ENCODE measurements at regions not wholly inside any gene's neighbourhood (a gene's known extent, or its start where the extent isn't known, plus 50 kb on each side); places are given as distances from the start of the nearest gene placed in this dataset.

- TF ChIP-seq CTCF (conservative IDR thresholded peaks at IDR 0.05) = no peak
- no peak overlapping the region for H2BK120ac ChIP-seq (ENCODE audit: low read depth, low read length, poor library complexity, severe bottlenecking)
- H3K4me1 ChIP-seq (ENCODE audit: insufficient read depth, low read length) = peaks cover 8% of the 10 kb centered on the region; the same call in 1 of the 2 replicates
- no CpG with 5 or more reads among the region's 4 CpGs for WGBS (ENCODE audit: extremely low coverage, insufficient read length, low lambda C conversion rate)
- H2BK15ac ChIP-seq (ENCODE audit: low read depth, low read length) = no peak overlapping the region
- H3K23me2 ChIP-seq (ENCODE audit: insufficient read length, low read depth, low read length, poor library complexity, severe bottlenecking) = no peaks in the 10 kb centered on the region
- no peaks in the 10 kb centered on the region for H3K79me1 ChIP-seq (ENCODE audit: insufficient read depth, low read depth, low read length, poor library complexity, severe bottlenecking)
- no peak overlapping the region for H3K9ac ChIP-seq (ENCODE audit: extremely low read depth, insufficient read length, low read length)
- H3K4me3 Mint-ChIP-seq = no peak overlapping the region
- H2BK5ac ChIP-seq (ENCODE audit: insufficient read length, low read length) = no peak overlapping the region
- H3T11ph ChIP-seq (ENCODE audit: low read length) = no peak overlapping the region
- peaks cover 2% of the 10 kb centered on the region; the same call in 1 of the 2 replicates for H3K27me3 Mint-ChIP-seq (ENCODE audit: low read depth)
- H3K56ac ChIP-seq (ENCODE audit: insufficient read length, low read depth, low read length) = no peak overlapping the region
- H3K27ac ChIP-seq (ENCODE audit: insufficient read length, low read depth, low read length) = no peak overlapping the region
- H3K9me3 Mint-ChIP-seq = no peaks in the 10 kb centered on the region; a peak in 2 of 5 replicates
- H3K79me2 ChIP-seq (ENCODE audit: insufficient read depth, low read length) = no peaks in the 10 kb centered on the region
- H3K18ac ChIP-seq (ENCODE audit: insufficient read length, low read depth, low read length) = no peak overlapping the region
- H2AK5ac ChIP-seq (ENCODE audit: insufficient read length, low read length) = no peak overlapping the region
- H3K14ac ChIP-seq (ENCODE audit: insufficient read depth, low read length) = no peak overlapping the region
- H3K9me3 ChIP-seq (ENCODE audit: control insufficient read depth, low read depth, low read length) = no peaks in the 10 kb centered on the region
- no peak overlapping the region for H4K5ac ChIP-seq (ENCODE audit: insufficient read length, low read depth, low read length)
- peaks cover 10 to 12% of the 10 kb centered on the region in 2 experiments for H3K4me1 Mint-ChIP-seq
- no peak for DNase-seq
- H3K36me3 Mint-ChIP-seq (ENCODE audit: insufficient read depth in 1 of 3, low read depth in 3 of 3) = no peaks in the 10 kb centered on the region; a peak in 1 of 7 replicates
- no peak overlapping the region for H4K91ac ChIP-seq (ENCODE audit: insufficient read length, low read depth, low read length)
- H3K27ac Mint-ChIP-seq = no peak overlapping the region
- no peak overlapping the region for H2BK12ac ChIP-seq (ENCODE audit: insufficient read length, low read depth, low read length)
- H2BK20ac ChIP-seq (ENCODE audit: low read depth, low read length, poor library complexity, severe bottlenecking) = no peak overlapping the region
- H3K23ac ChIP-seq (ENCODE audit: insufficient read length, low read depth, low read length) = no peak overlapping the region
- no peak overlapping the region for H4K8ac ChIP-seq (replicated peaks; ENCODE audit: insufficient read length, low read depth, low read length)
- no peak overlapping the region for H3K4ac ChIP-seq (ENCODE audit: low read depth, low read length)
- H3K4me2 ChIP-seq (ENCODE audit: insufficient read depth, insufficient read length, low read length) = no peak overlapping the region
- no peak overlapping the region for H2AFZ ChIP-seq (ENCODE audit: low read length)
- no peaks in the 10 kb centered on the region for H4K20me1 ChIP-seq (ENCODE audit: control insufficient read depth, insufficient read depth, insufficient read length)
- H3K27me3 ChIP-seq (ENCODE audit: insufficient read depth, low read length) = no peaks in the 10 kb centered on the region
Observed at GRCh38 chr5:126720369-126720768, 56.6 kb upstream of the LMNB1 start.
